ENCODE measurements at regions not wholly inside any gene's neighbourhood (a gene's known extent, or its start where the extent isn't known, plus 50 kb on each side); places are given as distances from the start of the nearest gene placed in this dataset.

- no peaks in the 10 kb centered on the region for H3K4me1 ChIP-seq (ENCODE audit: insufficient read depth, low read length)
- H3K27me3 ChIP-seq (ENCODE audit: insufficient read depth, low read length): no peaks in the 10 kb centered on the region
- H3K4me3 ChIP-seq (ENCODE audit: low read length): no peak overlapping the region
- H3K9me3 ChIP-seq (ENCODE audit: low read depth, low read length): no peaks in the 10 kb centered on the region
These were observed 434.9 kb downstream of the TFAP2A start for GRCh38 chr6:9979996-9980395.

- Histone ChIP-seq H3K4me3 (ENCODE audit: low read length) (no peak overlapping the region), H3K27me3 (ENCODE audit: insufficient read depth, low read length) (no peaks in the 10 kb centered on the region), H3K4me1 (ENCODE audit: insufficient read depth, low read length) (no peaks in the 10 kb centered on the region), H3K9me3 (ENCODE audit: low read depth, low read length) (no peaks in the 10 kb centered on the region)
These were observed 436.4 kb downstream of the TFAP2A start for GRCh38 chr6:9978480-9978879.

GRCh38 chr6:9977411-9977810 is 437.5 kb downstream of the TFAP2A start:
- Histone ChIP-seq H3K9me3 (ENCODE audit: low read depth, low read length) (no peaks in the 10 kb centered on the region), H3K27me3 (ENCODE audit: insufficient read depth, low read length) (no peaks in the 10 kb centered on the region), H3K4me1 (ENCODE audit: insufficient read depth, low read length) (no peaks in the 10 kb centered on the region), H3K4me3 (ENCODE audit: low read length) (no peak overlapping the region)

GRCh38 chr6:9961646-9962045 is 453.2 kb downstream of the TFAP2A start:
- Histone ChIP-seq H3K4me1 (ENCODE audit: insufficient read depth, low read length) (no peaks in the 10 kb centered on the region), H3K9me3 (ENCODE audit: low read depth, low read length) (no peaks in the 10 kb centered on the region), H3K4me3 (ENCODE audit: low read length) (no peak overlapping the region), H3K27me3 (ENCODE audit: insufficient read depth, low read length) (no peaks in the 10 kb centered on the region)

GRCh38 chr6:9957215-9957759 is 457.6 kb downstream of the TFAP2A start:
- H3K4me1 ChIP-seq (ENCODE audit: insufficient read depth, low read length): no peaks in the 10 kb centered on the region
- H3K27me3 ChIP-seq (ENCODE audit: insufficient read depth, low read length): no peaks in the 10 kb centered on the region
- no peak overlapping the region for H3K4me3 ChIP-seq (ENCODE audit: low read length)
- H3K9me3 ChIP-seq (ENCODE audit: low read depth, low read length): no peaks in the 10 kb centered on the region

- Histone ChIP-seq H3K4me1 (ENCODE audit: insufficient read depth, low read length) (no peaks in the 10 kb centered on the region), H3K9me3 (ENCODE audit: low read depth, low read length) (no peaks in the 10 kb centered on the region), H3K27me3 (ENCODE audit: insufficient read depth, low read length) (no peaks in the 10 kb centered on the region), H3K4me3 (ENCODE audit: low read length) (no peak overlapping the region)
These were observed 466.2 kb downstream of the TFAP2A start for GRCh38 chr6:9948678-9949077.

GRCh38 chr6:9943986-9944385 is 470.9 kb downstream of the TFAP2A start:
- Histone ChIP-seq H3K4me3 (ENCODE audit: low read length) (no peak overlapping the region), H3K27me3 (ENCODE audit: insufficient read depth, low read length) (no peaks in the 10 kb centered on the region), H3K9me3 (ENCODE audit: low read depth, low read length) (no peaks in the 10 kb centered on the region), H3K4me1 (ENCODE audit: insufficient read depth, low read length) (no peaks in the 10 kb centered on the region)

- H3K27me3 ChIP-seq (ENCODE audit: insufficient read depth, low read length): no peaks in the 10 kb centered on the region
- no peaks in the 10 kb centered on the region for H3K4me1 ChIP-seq (ENCODE audit: insufficient read depth, low read length)
- no peaks in the 10 kb centered on the region for H3K9me3 ChIP-seq (ENCODE audit: low read depth, low read length)
- H3K4me3 ChIP-seq (ENCODE audit: low read length): no peak overlapping the region
These were observed 471.8 kb downstream of the TFAP2A start for GRCh38 chr6:9943026-9943425.

- Histone ChIP-seq H3K27me3 (ENCODE audit: insufficient read depth, low read length) (no peaks in the 10 kb centered on the region), H3K4me3 (ENCODE audit: low read length) (no peak overlapping the region), H3K9me3 (ENCODE audit: low read depth, low read length) (no peaks in the 10 kb centered on the region), H3K4me1 (ENCODE audit: insufficient read depth, low read length) (no peaks in the 10 kb centered on the region)
These were observed 472.7 kb downstream of the TFAP2A start for GRCh38 chr6:9942131-9942530.

- H3K4me3 ChIP-seq (ENCODE audit: low read length): no peak overlapping the region
These were observed 476.1 kb downstream of the TFAP2A start for GRCh38 chr6:9938801-9939200.

GRCh38 chr6:9937031-9937763 is 477.7 kb downstream of the TFAP2A start:
- Histone ChIP-seq H3K4me3 (ENCODE audit: low read length) (no peak overlapping the region), H3K27me3 (ENCODE audit: insufficient read depth, low read length) (no peaks in the 10 kb centered on the region), H3K9me3 (ENCODE audit: low read depth, low read length) (no peaks in the 10 kb centered on the region), H3K4me1 (ENCODE audit: insufficient read depth, low read length) (no peaks in the 10 kb centered on the region)

More at GRCh38 chr6:9938801-9939200, 476.1 kb downstream of the TFAP2A start:
- Histone ChIP-seq H3K9me3 (ENCODE audit: low read depth, low read length) (no peaks in the 10 kb centered on the region), H3K4me1 (ENCODE audit: insufficient read depth, low read length) (no peaks in the 10 kb centered on the region), H3K27me3 (ENCODE audit: insufficient read depth, low read length) (no peaks in the 10 kb centered on the region)

- no peaks in the 10 kb centered on the region for H3K4me1 ChIP-seq (ENCODE audit: insufficient read depth, low read length)
- no peaks in the 10 kb centered on the region for H3K27me3 ChIP-seq (ENCODE audit: insufficient read depth, low read length)
- H3K4me3 ChIP-seq (ENCODE audit: low read length): no peak overlapping the region
- no peaks in the 10 kb centered on the region for H3K9me3 ChIP-seq (ENCODE audit: low read depth, low read length)
These were observed 478.3 kb downstream of the TFAP2A start for GRCh38 chr6:9936551-9936950.

GRCh38 chr6:9933677-9934076 is 481.2 kb downstream of the TFAP2A start:
- no peaks in the 10 kb centered on the region for H3K4me1 ChIP-seq (ENCODE audit: insufficient read depth, low read length)
- H3K9me3 ChIP-seq (ENCODE audit: low read depth, low read length): no peaks in the 10 kb centered on the region
- H3K4me3 ChIP-seq (ENCODE audit: low read length): no peak overlapping the region
- no peaks in the 10 kb centered on the region for H3K27me3 ChIP-seq (ENCODE audit: insufficient read depth, low read length)

- H3K4me1 ChIP-seq (ENCODE audit: insufficient read depth, low read length): no peaks in the 10 kb centered on the region
- no peaks in the 10 kb centered on the region for H3K9me3 ChIP-seq (ENCODE audit: low read depth, low read length)
- no peaks in the 10 kb centered on the region for H3K27me3 ChIP-seq (ENCODE audit: insufficient read depth, low read length)
- no peak overlapping the region for H3K4me3 ChIP-seq (ENCODE audit: low read length)
These were observed 487.6 kb downstream of the TFAP2A start for GRCh38 chr6:9927275-9927674.

GRCh38 chr6:9924971-9925370 is 489.9 kb downstream of the TFAP2A start:
- Histone ChIP-seq H3K27me3 (ENCODE audit: insufficient read depth, low read length) (no peaks in the 10 kb centered on the region), H3K9me3 (ENCODE audit: low read depth, low read length) (no peaks in the 10 kb centered on the region), H3K4me1 (ENCODE audit: insufficient read depth, low read length) (no peaks in the 10 kb centered on the region), H3K4me3 (ENCODE audit: low read length) (no peak overlapping the region)

- no peaks in the 10 kb centered on the region for H3K9me3 ChIP-seq (ENCODE audit: low read depth, low read length)
- no peak overlapping the region for H3K4me3 ChIP-seq (ENCODE audit: low read length)
- no peaks in the 10 kb centered on the region for H3K27me3 ChIP-seq (ENCODE audit: insufficient read depth, low read length)
- H3K4me1 ChIP-seq (ENCODE audit: insufficient read depth, low read length): no peaks in the 10 kb centered on the region
These were observed 493.5 kb downstream of the TFAP2A start for GRCh38 chr6:9921366-9921765.
